Transverse colon (tissue), 4 donors: ENCODE measurements at regions not wholly inside any gene's neighbourhood (a gene's known extent, or its start where the extent isn't known, plus 50 kb on each side); places are given as distances from the start of the nearest gene placed in this dataset.

Source experiments
- POLR2A ChIP-seq: fragments of 450-650 bp; IDR thresholded peaks from one replicate; pipeline ENCODE4 v1.6.1; 2016; ENCODE audit warnings: antibody characterized with exemption, mild to moderate bottlenecking, moderate library complexity
- POLR2AphosphoS5 ChIP-seq, 3 donors: sonication (generic); formaldehyde crosslinking; IDR thresholded peaks; one replicate each; pipeline ENCODE4 v1.6.1; 2016; ENCODE audit warnings: antibody characterized with exemption in 3 of 3
- TF ChIP-seq, protein P1 (sequence below), 5 experiments: fragments of 200-600 bp in 3 of 5; fragments of 450-650 bp in 2 of 5; sonication (generic) in 3 of 5; IDR thresholded peaks; 1 replicate in 2 of 5; 2 replicates in 3 of 5; pipeline ENCODE4 v1.5.1; 2016 to 2017; ENCODE audit warnings: antibody characterized with exemption in 5 of 5, inconsistent platforms in 3 of 5, mild to moderate bottlenecking in 2 of 5, moderate library complexity in 1 of 5

GRCh38 chr1:195462152-195462551 lies 1146.1 kb downstream of the KCNT2 start:
- TF ChIP-seq, protein P1, sequence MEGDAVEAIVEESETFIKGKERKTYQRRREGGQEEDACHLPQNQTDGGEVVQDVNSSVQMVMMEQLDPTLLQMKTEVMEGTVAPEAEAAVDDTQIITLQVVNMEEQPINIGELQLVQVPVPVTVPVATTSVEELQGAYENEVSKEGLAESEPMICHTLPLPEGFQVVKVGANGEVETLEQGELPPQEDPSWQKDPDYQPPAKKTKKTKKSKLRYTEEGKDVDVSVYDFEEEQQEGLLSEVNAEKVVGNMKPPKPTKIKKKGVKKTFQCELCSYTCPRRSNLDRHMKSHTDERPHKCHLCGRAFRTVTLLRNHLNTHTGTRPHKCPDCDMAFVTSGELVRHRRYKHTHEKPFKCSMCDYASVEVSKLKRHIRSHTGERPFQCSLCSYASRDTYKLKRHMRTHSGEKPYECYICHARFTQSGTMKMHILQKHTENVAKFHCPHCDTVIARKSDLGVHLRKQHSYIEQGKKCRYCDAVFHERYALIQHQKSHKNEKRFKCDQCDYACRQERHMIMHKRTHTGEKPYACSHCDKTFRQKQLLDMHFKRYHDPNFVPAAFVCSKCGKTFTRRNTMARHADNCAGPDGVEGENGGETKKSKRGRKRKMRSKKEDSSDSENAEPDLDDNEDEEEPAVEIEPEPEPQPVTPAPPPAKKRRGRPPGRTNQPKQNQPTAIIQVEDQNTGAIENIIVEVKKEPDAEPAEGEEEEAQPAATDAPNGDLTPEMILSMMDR (IDR thresholded peaks at IDR 0.05): no peak
- TF ChIP-seq POLR2AphosphoS5 (IDR thresholded peaks at IDR 0.05) (no peak), POLR2A (no peak)
